Stimulated activated CD8-positive, alpha-beta memory T cell treated with anti-CD3 and anti-CD28 coated beads, Interleukin-15, amount 100 ng/mL, for 4 hours (primary cell): ENCODE measurements at regions not wholly inside any gene's neighbourhood (a gene's known extent, or its start where the extent isn't known, plus 50 kb on each side); places are given as distances from the start of the nearest gene placed in this dataset.

Experiments used
- DNase-seq, 2 donors: peaks; one replicate each; pipeline ENCODE4 v3.0.0-alpha.2; 2020; ENCODE audit warnings: low read depth in 2 of 2

- no peak for DNase-seq
Measured at GRCh38 chr10:33126742-33127141, 168.7 kb upstream of the ITGB1 start.

- no peak for DNase-seq
Measured at GRCh38 chr10:33125522-33126517, 167.8 kb upstream of the ITGB1 start.

- DNase-seq, result no peak
Measured at GRCh38 chr10:33125111-33125510, 167.1 kb upstream of the ITGB1 start.

- no peak for DNase-seq
Measured at GRCh38 chr10:33123680-33124079, 165.7 kb upstream of the ITGB1 start.

- no peak for DNase-seq
Measured at GRCh38 chr10:33122014-33122809, 164.2 kb upstream of the ITGB1 start.

GRCh38 chr10:33120700-33121099 lies 162.7 kb upstream of the ITGB1 start:
- DNase-seq, result no peak

GRCh38 chr10:33120275-33120674 lies 162.2 kb upstream of the ITGB1 start:
- DNase-seq, result no peak

- DNase-seq, result no peak
Measured at GRCh38 chr10:33117816-33118215, 159.8 kb upstream of the ITGB1 start.

- no peak for DNase-seq
Measured at GRCh38 chr10:33117230-33117629, 159.2 kb upstream of the ITGB1 start.

GRCh38 chr10:33115738-33116719 lies 158.0 kb upstream of the ITGB1 start:
- no peak for DNase-seq

GRCh38 chr10:33114451-33114952 lies 156.5 kb upstream of the ITGB1 start:
- no peak for DNase-seq

GRCh38 chr10:33113466-33113865 lies 155.4 kb upstream of the ITGB1 start:
- no peak for DNase-seq

GRCh38 chr10:33112831-33113455 lies 154.9 kb upstream of the ITGB1 start:
- no peak for DNase-seq

GRCh38 chr10:33111488-33112051 lies 153.5 kb upstream of the ITGB1 start:
- DNase-seq, result no peak

- no peak for DNase-seq
Measured at GRCh38 chr10:33109788-33110469, 151.9 kb upstream of the ITGB1 start.

GRCh38 chr10:33109384-33109783 lies 151.4 kb upstream of the ITGB1 start:
- DNase-seq, result no peak

GRCh38 chr10:33107953-33108352 lies 149.9 kb upstream of the ITGB1 start:
- no peak for DNase-seq

GRCh38 chr10:33106767-33107166 lies 148.7 kb upstream of the ITGB1 start:
- no peak for DNase-seq

- DNase-seq, result no peak
Measured at GRCh38 chr10:33103863-33104379, 145.9 kb upstream of the ITGB1 start.

GRCh38 chr10:33102071-33102470 lies 144.0 kb upstream of the ITGB1 start:
- no peak for DNase-seq
